ENCODE measurements at regions not wholly inside any gene's neighbourhood (a gene's known extent, or its start where the extent isn't known, plus 50 kb on each side); places are given as distances from the start of the nearest gene placed in this dataset.

- DNase-seq (ENCODE audit: low spot score) = no peak
Observed at GRCh38 chr4:79023799-79024770, 84.8 kb upstream of the PAQR3 start.

GRCh38 chr4:79022529-79022928 lies 83.3 kb upstream of the PAQR3 start:
- DNase-seq (ENCODE audit: low spot score) = no peak

DNA sequence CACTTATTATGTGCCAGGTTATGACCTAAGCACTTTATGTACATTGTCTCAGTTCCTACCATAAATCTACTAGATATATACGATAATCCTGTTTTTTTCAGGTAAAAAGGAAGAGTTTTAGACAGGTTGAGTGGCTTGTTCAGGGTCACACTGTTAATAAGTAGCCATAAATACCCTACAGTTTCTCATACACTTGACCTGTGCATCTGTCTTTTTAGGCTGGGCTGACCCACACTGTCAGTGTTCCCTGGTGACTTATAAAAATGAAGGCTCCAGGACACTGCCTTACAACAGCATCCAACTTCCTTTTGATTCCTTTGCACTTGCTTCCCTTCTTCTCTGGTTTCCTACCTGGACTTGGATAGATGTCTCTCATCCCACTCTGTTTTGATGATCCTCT lies 78.2 kb upstream of the PAQR3 start:
- DNase-seq (ENCODE audit: low spot score) = no peak

GRCh38 chr4:79016878-79017277 lies 77.6 kb upstream of the PAQR3 start:
- DNase-seq (ENCODE audit: low spot score) = no peak

DNA sequence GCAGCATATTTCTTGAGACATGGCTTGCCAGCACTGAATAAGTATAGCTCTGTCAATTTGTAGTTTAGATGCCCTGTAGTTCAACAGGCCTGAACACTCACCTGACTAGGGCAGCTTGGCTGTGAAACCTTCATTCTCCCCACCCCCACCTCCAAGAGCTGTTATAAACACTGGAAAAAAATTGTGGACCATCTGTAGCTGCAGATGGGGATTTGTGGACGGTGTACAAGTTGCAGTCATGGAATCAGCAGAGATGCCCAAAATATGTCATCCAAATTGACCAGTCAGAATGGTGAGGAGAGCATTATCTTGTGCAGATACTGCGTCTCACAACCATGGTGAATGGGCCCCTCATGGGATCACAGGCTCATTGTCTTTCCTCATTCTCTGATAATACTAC lies 76.2 kb upstream of the PAQR3 start:
- no peak for DNase-seq (ENCODE audit: low spot score)

- no peak for DNase-seq (ENCODE audit: low spot score)
Observed at GRCh38 chr4:79014230-79014629, 75.0 kb upstream of the PAQR3 start.

GRCh38 chr4:79013756-79014155 lies 74.5 kb upstream of the PAQR3 start:
- DNase-seq (ENCODE audit: low spot score) = no peak

- no peak for DNase-seq (ENCODE audit: low spot score)
Observed at GRCh38 chr4:78990938-78991810, 51.9 kb upstream of the PAQR3 start.

DNA sequence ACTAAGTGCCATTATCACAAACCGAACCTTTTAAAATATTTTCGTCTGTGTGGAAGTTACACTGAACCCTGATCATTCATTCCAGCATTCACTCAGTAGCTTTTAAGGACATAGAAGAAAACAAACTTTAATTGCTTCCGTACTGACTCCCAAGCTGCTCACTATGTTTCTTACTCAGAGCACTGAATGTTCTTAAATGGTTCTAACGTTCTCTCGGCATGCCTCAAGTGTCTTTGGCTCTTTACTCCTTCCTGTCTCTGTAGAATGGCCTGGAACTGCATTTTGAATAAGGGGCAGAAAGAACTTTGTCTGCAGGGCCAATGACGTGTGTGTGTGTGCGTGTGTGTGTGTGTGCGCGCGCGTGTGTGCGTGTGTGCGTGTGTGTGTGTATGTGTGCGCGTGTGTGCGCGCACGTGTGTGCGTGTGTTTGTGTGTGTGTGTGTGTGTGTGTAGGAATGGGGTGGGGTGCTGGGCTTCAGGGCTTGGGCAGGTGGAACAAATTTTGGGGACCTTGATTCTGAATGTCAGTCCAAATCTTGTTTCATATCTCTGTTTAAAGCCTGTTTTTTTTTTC lies 50.5 kb upstream of the PAQR3 start:
- no peak for DNase-seq (ENCODE audit: low spot score)

Measured in hepatic stellate cell (primary cell).